GM23338 (cell line): ENCODE measurements at regions not wholly inside any gene's neighbourhood (a gene's known extent, or its start where the extent isn't known, plus 50 kb on each side); places are given as distances from the start of the nearest gene placed in this dataset.

ENCODE experiments used
- CREB1 ChIP-seq: fragments of 250-450 bp; sonication (Bioruptor Pico); IDR thresholded peaks from 2 replicates; pipeline ENCODE4 v1.5.0; 2020; ENCODE audit warnings: low read depth, mild to moderate bottlenecking, moderate library complexity
- ETS1 ChIP-seq: IDR thresholded peaks from 2 replicates; pipeline ENCODE4 v1.6.1; 2016; ENCODE audit warnings: antibody characterized with exemption
- EZH2 ChIP-seq: fragments of 200-600 bp; sonication (generic); IDR thresholded peaks from one replicate; pipeline ENCODE4 v1.8.0; 2017; ENCODE audit warnings: antibody characterized with exemption, mild to moderate bottlenecking, low read depth; ENCODE audit not compliant: unreplicated experiment
- EZH2phosphoT487 ChIP-seq: fragments of 200-600 bp; sonication (generic); IDR thresholded peaks from one replicate; pipeline ENCODE4 v1.8.1; 2018; ENCODE audit warnings: antibody characterized with exemption; ENCODE audit not compliant: unreplicated experiment
- JUNB ChIP-seq: IDR thresholded peaks from one replicate; pipeline ENCODE4 v1.6.1; 2016; ENCODE audit warnings: antibody characterized with exemption; ENCODE audit not compliant: unreplicated experiment
- NANOG ChIP-seq: IDR thresholded peaks from 2 replicates; pipeline ENCODE4 v1.6.1; 2016; ENCODE audit warnings: antibody characterized with exemption, borderline replicate concordance
- POLR2AphosphoS5 ChIP-seq: IDR thresholded peaks from 2 replicates; pipeline ENCODE4 v1.6.1; 2016; ENCODE audit warnings: antibody characterized with exemption, low read depth
- REST ChIP-seq: IDR thresholded peaks from one replicate; pipeline ENCODE4 v1.6.1; 2018; ENCODE audit warnings: antibody characterized with exemption; ENCODE audit not compliant: unreplicated experiment
- ZNF114 ChIP-seq: fragments of 250-450 bp; sonication (Bioruptor Pico); IDR thresholded peaks from 2 replicates; pipeline ENCODE4 v1.5.0; 2020; ENCODE audit warnings: mild to moderate bottlenecking, moderate library complexity
- ZNF331 ChIP-seq: fragments of 250-450 bp; sonication (Bioruptor Pico); IDR thresholded peaks from 2 replicates; pipeline ENCODE4 v1.5.0; 2020; ENCODE audit warnings: low read depth, mild to moderate bottlenecking, moderate library complexity
- TF ChIP-seq, protein P1 (sequence below), 2 experiments: fragments of 200-600 bp in 1 of 2; sonication (generic) in 1 of 2; conservative IDR thresholded peaks; 2 replicates each; pipeline versions ENCODE4 v1.5.1 to v1.6.1; 2016 to 2017; ENCODE audit warnings: antibody characterized with exemption in 2 of 2, low read depth in 2 of 2, mild to moderate bottlenecking in 2 of 2, moderate library complexity in 1 of 2

GRCh38 chr5:40321514-40321913 lies 358.2 kb upstream of the PTGER4 start:
- TF ChIP-seq, protein P1, sequence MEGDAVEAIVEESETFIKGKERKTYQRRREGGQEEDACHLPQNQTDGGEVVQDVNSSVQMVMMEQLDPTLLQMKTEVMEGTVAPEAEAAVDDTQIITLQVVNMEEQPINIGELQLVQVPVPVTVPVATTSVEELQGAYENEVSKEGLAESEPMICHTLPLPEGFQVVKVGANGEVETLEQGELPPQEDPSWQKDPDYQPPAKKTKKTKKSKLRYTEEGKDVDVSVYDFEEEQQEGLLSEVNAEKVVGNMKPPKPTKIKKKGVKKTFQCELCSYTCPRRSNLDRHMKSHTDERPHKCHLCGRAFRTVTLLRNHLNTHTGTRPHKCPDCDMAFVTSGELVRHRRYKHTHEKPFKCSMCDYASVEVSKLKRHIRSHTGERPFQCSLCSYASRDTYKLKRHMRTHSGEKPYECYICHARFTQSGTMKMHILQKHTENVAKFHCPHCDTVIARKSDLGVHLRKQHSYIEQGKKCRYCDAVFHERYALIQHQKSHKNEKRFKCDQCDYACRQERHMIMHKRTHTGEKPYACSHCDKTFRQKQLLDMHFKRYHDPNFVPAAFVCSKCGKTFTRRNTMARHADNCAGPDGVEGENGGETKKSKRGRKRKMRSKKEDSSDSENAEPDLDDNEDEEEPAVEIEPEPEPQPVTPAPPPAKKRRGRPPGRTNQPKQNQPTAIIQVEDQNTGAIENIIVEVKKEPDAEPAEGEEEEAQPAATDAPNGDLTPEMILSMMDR (conservative IDR thresholded peaks at IDR 0.05; ENCODE audit: low read depth in 2 of 2) = no peak
- no peak for TF ChIP-seq REST
- TF ChIP-seq POLR2AphosphoS5 = no peak
- no peak for TF ChIP-seq EZH2
- TF ChIP-seq ZNF331 (CRISPR knock-in tag) = no peak
- TF ChIP-seq ZNF114 (CRISPR knock-in tag) = no peak
- TF ChIP-seq EZH2phosphoT487 = no peak
- no peak for TF ChIP-seq CREB1 (CRISPR knock-in tag)
- TF ChIP-seq JUNB = no peak
- TF ChIP-seq NANOG = no peak
- no peak for TF ChIP-seq ETS1
